ENCODE measurements at regions not wholly inside any gene's neighbourhood (a gene's known extent, or its start where the extent isn't known, plus 50 kb on each side); places are given as distances from the start of the nearest gene placed in this dataset.

DNA sequence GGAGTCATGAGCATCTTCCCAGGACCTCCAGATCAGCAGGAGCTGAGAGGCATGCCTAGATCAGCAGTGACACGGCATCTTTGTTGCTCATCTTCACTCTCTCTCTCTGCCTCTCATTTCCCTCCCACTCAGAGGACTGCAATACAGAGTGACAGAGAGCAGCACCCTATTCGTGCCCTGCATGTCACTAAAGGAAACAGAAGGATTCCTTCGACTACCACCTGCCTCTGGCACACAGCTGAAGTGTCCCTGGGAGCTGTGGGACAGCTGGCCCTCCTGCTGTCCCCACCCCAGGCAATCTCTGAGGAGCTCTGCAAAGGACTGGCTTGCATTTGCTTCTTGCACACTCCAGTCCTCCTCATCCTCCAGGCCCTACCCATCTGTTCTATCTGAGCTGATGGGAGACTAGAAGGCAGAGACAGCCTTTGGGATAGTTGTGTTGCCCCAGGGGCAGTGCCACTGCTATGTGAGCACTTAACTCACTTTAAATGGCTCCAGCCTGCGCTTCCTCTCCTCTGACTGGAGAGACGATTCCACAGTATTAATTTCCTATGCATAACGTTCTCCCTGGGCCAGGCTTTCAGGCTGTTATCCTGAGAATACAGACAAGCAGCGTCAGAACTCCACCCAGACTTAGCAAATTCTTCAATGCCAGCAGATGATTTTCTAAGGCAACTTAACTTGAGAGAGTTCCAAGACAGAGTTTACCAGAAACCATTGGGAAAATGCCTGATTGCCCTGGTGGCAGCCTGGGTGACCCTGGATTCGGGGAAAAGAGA, 167.6 kb upstream of the MAP1B start:
- no peak overlapping the region for H3K4me3 ChIP-seq (replicated peaks; ENCODE audit: low read depth, low read length)
- TF ChIP-seq CTCF (IDR thresholded peaks at IDR 0.05; ENCODE audit: low read length, missing control alignments): no peak
- DNase-seq (ENCODE audit: low read depth): no peak

GRCh38 chr5:71943874-71944273, 163.4 kb upstream of the MAP1B start:
- no peak for DNase-seq (ENCODE audit: low read depth)
- no peak overlapping the region for H3K4me3 ChIP-seq (replicated peaks; ENCODE audit: low read depth, low read length)
- TF ChIP-seq CTCF (IDR thresholded peaks at IDR 0.05; ENCODE audit: low read length, missing control alignments): no peak

GRCh38 chr5:71945436-71945835, 161.8 kb upstream of the MAP1B start:
- no peak overlapping the region for H3K4me3 ChIP-seq (replicated peaks; ENCODE audit: low read depth, low read length)
- no peak for DNase-seq (ENCODE audit: low read depth)
- no peak for TF ChIP-seq CTCF (IDR thresholded peaks at IDR 0.05; ENCODE audit: low read length, missing control alignments)

GRCh38 chr5:71946343-71947030, 160.8 kb upstream of the MAP1B start:
- no peak overlapping the region for H3K4me3 ChIP-seq (replicated peaks; ENCODE audit: low read depth, low read length)
- TF ChIP-seq CTCF (IDR thresholded peaks at IDR 0.05; ENCODE audit: low read length, missing control alignments): no peak
- DNase-seq (ENCODE audit: low read depth): no peak

DNA sequence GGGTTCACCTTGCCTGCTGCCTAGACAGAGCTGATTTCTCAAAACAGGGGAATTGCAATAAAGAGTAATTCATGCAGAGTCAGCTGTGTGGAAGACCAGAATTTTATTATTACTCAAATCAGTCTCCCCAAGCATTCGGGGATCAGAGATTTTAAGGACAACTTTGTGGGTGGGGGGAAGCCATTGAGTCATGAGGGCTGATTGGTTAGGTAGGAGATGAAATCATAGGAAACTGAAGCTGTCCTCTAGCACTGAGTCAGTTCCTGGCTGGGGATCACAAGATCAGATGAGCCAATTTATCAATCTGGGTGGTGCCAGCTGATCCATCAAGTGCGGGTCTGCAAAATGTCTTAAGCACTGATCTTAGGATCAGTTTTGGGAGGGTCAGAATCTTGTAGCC, 159.1 kb upstream of the MAP1B start:
- DNase-seq (ENCODE audit: low read depth): no peak
- H3K4me3 ChIP-seq (replicated peaks; ENCODE audit: low read depth, low read length): no peak overlapping the region
- no peak for TF ChIP-seq CTCF (IDR thresholded peaks at IDR 0.05; ENCODE audit: low read length, missing control alignments)

DNA sequence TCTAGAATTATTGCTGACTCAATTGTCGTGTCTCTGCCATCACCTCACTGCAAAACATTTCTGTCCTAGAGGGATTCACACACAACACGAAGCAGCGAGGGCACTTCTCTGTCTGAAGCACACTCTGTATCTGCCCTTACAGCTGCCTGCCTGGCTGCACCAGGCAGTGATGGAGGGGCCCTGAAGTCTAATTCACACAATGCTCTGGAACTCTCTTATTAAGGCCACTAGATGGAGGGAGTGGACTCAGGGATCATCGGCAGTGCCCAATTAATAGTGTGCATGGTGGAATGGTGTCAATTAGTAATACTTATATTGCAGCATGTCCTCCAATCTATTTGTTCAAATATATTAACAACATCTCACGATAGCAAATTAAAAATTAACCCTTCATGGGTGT, 157.5 kb upstream of the MAP1B start:
- no peak for TF ChIP-seq CTCF (IDR thresholded peaks at IDR 0.05; ENCODE audit: low read length, missing control alignments)
- DNase-seq (ENCODE audit: low read depth): no peak
- no peak overlapping the region for H3K4me3 ChIP-seq (replicated peaks; ENCODE audit: low read depth, low read length)
